HTR-8/SVneo (cell line): ENCODE measurements at regions not wholly inside any gene's neighbourhood (a gene's known extent, or its start where the extent isn't known, plus 50 kb on each side); places are given as distances from the start of the nearest gene placed in this dataset.

ENCODE experiments used
- DNase-seq: peaks from one replicate; pipeline ENCODE4 v3.0.0; 2011; ENCODE audit warnings: low spot score, mixed read lengths; ENCODE audit not compliant: insufficient read length
- FAIRE-seq: peaks from 2 replicates; lab custom pipeline; 2011; peaks lifted over from hg19 to GRCh38; lab: Jason Lieb, UNC

DNA sequence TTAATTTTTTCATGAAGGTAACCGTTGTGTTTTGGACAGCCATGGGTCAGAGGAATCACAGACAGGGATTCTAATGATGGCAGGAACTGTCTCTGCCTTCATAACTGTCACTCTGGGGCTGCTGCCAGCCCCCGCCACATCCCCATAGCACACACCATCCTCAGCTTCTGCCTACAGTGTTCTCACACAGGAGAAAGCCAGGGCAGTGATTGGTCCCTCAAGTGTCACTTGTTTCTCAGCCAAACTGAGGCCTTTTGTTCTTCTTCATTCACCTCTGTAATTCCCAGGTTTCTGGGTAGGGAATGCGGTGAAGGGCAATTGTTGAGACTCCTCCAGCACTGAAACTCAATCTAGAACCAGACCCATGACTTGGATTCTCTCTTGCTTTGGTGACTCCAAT lies 65.4 kb upstream of the C3orf80 start:
- FAIRE-seq (no peak), DNase-seq (no peak)

DNA sequence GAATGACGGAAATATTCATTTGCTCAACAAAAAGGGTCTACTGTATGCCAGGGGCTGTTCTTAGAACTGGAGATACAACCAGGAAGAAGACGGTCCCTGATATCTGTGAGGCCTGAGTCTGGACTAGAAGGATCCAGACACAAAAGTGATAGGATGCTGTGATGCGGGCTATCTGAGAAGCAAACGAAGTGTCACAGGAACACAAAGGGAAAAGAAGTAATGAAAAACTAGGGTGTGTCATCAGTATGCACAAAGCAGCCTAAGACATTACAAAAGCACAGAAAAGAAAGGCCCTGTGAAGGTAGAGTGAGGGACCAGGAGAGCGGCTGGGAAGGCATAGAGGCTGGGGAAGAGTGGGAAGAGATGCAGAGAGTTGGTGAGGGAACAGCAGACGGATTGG lies 63.3 kb upstream of the C3orf80 start:
- FAIRE-seq = no peak
- DNase-seq = no peak

DNA sequence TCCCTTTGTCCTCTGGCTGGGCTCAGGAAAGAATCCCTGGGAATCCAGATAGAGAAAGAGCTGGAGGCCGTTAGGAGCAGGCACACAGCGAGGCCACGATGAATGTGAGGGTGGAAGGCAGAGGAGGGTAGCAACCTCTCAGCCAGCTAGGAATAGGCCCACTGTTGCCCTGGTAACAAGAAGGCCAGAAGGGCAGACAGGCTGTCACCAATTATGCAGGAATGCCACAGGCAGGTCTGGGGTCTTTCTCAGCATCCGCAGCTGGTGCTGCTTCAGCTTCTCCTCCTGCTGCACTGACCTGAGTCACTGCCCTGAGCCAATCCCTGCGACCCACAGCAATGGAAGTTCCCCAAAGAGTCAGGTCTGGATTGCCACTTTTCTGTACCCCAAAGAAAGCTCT lies 62.8 kb upstream of the C3orf80 start:
- FAIRE-seq (no peak), DNase-seq (no peak)

DNA sequence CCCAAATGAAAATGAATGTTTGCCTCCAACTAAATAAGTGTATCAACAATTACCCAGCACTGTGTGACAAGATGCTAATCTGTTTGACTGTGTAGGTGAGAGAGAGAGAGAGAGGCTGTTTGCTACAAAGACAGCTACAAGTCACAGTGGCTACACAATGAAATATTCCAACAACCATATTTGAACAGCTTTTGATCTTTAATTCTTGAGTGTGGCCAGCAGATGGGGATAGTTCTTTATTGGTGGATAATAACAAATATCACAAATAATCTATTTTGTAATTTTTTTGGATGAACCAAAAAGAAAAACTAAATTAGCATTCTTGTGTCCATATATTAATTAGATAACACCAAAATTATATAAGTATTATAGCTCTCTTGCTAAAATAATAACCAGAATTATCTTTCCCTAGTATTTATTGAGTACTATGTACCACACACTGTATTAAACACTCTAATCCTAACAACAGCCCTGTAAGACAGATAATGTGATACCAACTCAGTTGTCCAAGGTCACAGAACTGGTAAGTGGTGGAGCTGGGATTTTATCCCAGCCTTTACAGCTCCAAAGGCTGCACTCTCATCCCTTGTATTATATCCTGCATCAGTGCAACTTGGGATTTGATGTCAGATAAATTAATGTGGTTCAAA lies 61.9 kb upstream of the C3orf80 start:
- DNase-seq (peak; percentile 23), FAIRE-seq (no peak)

DNA sequence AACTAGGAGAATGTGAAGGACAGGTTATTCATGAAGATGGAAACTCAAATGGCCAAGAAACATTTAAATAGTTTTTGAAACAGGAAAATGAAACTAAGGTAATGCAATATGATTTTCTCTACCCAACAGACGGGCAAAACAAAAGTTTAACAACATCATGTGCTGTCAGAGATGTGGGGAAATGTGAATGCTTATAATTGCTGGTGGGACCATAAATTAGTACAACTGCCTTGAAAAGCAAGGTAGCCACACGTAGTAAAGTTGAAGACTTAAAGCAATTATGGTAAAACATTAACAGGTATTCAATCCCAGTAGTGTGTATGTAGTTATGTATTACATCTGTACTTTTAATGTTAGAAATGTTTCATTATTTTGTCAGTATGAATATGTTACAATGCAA lies 57.0 kb upstream of the C3orf80 start:
- no peak for DNase-seq
- no peak for FAIRE-seq

DNA sequence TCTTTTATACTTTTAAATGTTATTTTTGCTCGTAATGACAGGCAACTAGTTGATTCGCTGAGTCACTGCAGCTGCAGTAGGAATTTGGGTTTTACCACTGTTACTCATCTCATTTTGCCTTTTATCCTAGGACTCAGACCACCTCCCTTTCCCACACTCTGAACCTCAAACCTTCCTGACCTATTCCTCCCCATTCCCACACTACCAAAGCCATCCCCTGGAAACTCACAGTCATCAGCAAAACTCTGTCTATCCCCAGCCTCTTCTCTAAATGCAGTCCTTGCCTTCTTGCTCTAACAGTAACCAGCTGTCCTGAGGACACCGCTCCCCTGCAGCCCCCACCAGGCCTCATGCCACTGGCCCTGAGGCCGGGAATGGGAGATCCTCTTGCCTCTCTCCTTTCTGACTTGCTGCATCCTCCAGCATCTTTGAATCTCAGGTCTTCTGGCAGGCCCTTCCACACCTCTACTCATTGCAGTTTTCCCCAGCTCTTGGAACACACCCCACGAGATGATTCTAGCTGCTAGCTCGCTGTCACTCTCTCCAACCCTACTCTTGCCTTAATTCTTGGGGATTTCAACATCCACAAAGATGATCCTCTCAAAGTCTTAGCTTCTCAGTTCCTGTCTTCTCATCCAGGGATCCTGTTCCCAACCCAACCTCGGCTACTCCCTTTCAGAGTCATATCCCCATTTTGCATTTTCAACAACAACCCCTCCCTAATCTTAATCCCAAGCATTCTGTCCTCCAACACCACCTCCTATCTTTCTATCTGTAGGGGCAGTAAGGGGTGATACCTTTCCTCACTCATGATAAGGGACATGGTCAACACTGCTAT lies 55.9 kb upstream of the C3orf80 start:
- DNase-seq (peak; percentile 45), FAIRE-seq (no peak)

DNA sequence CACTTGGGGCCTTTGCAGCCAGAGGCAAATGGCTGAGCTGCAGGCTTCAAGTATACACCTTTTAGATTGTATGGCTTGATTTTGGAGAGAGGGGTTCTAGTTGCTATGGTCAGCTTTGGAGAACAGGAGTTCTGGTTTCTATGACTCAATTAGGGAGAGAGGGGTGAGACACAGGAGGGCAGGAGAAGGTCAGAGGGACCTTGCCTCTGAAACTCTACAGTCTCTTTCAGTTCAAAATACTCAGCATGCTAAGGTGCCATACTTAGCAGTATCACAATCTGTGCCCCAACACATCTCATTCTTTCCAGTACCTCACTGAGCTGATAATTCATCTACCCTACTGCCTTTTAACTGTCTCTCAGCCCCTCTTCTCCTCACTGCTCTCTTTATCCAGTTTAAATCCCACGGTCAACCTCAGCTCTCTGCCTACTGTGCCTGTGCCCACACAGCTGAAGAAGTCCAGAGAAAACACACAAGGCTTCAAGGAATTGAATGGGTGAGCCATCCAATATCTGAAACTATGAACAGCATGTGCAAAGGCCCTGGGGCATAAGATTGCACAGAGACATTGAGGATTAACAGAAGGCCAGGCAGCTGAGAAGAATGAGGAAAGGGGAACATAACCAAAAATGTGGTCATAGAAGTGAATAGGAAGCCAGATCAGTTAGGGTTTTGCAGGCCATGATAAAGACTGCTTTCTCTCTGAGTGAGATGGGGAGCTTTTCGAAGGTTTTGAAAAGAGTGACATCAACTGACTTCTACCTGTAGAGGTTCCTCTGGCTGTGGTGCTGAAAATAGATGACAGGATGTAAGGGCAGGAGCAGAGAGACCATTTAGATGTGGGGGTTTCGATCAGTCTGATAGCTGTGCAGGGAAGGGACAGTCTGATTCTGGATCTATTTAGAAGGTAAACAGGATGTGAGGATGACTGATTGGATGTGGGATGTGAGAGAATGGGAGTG lies 54.5 kb upstream of the C3orf80 start:
- no peak for DNase-seq
- FAIRE-seq = no peak

DNA sequence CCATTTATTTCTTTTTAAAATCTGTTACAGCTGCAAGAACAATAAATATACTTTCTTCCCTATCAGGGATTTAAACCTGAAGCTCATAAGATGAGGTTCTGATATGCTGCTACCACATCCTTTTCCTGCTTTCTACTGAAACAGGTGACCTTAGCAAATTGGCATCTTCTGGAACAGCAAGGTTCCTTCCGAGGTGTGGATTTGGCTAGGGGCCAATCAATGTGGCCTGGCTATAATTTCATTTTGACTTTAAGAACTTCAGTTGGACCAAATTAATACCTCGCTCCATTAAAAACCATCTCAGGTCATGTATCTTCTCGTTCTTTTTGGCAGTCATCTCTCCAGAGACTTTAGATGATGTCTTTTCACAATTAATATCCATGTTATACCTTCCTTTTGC lies 53.4 kb upstream of the C3orf80 start:
- DNase-seq (no peak), FAIRE-seq (no peak)

DNA sequence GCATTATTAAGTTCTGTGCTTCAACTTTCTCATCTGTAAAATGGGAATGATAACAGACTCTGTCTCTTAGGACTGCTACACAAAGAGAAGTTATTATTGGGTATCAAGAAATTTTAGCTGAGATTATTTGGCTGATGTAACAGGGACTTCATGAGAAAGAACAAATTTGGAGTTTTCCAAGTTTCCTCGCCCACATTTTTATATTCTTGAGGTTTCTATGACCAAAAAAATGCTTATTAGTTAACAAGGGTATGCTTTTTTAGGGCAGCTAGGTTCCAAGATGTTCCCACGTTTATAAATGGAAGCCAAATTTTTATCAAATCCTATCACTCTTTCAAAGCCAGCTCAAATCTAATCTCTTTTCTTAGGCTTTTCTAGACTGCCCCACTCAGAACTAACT lies 50.6 kb upstream of the C3orf80 start:
- FAIRE-seq (no peak), DNase-seq (no peak)
